Gastrocnemius medialis (tissue), 4 donors: ENCODE measurements at regions not wholly inside any gene's neighbourhood (a gene's known extent, or its start where the extent isn't known, plus 50 kb on each side); places are given as distances from the start of the nearest gene placed in this dataset.

ENCODE experiments used
- ATAC-seq, 2 donors: fragments of 150-250 bp; one replicate each; pipeline ENCODE4 v1.9.1; 2016
- DNase-seq, 2 donors: peaks; one replicate each; pipeline ENCODE4 v3.0.0-alpha.2; 2019
- H3K27ac ChIP-seq, 4 donors: fragments of 200-600 bp; sonication (generic); 1 replicate in 1 of 4; 2 replicates in 3 of 4; pipeline ENCODE4 v1.5.1; 2016 to 2018; ENCODE audit warnings: mild to moderate bottlenecking in 2 of 4, moderate library complexity in 1 of 4
- H3K27me3 ChIP-seq, 3 donors: fragments of 200-600 bp; sonication (generic) in 2 of 3; 1 replicate in 1 of 3; 2 replicates in 2 of 3; pipeline versions ENCODE4 v1.5.1 to v1.6.0; 2016 to 2019; ENCODE audit warnings: mild to moderate bottlenecking in 1 of 3, moderate library complexity in 1 of 3
- H3K36me3 ChIP-seq, 2 donors: fragments of 200-600 bp; sonication (generic) in 1 of 2; one replicate each; pipeline ENCODE4 v1.5.1; 2017 to 2018
- H3K4me1 ChIP-seq, 2 donors: fragments of 200-600 bp; sonication (generic) in 1 of 2; one replicate each; pipeline ENCODE4 v1.5.1; 2016 to 2017; ENCODE audit warnings: mild to moderate bottlenecking in 2 of 2
- H3K4me3 ChIP-seq, 4 donors: fragments of 200-600 bp; sonication (generic) in 3 of 4; 1 replicate in 1 of 4; 2 replicates in 3 of 4; pipeline ENCODE4 v1.5.1; 2016 to 2019; ENCODE audit warnings: mild to moderate bottlenecking in 2 of 4
- H3K9me3 ChIP-seq, 3 donors: fragments of 200-600 bp; sonication (generic) in 2 of 3; 1 replicate in 1 of 3; 2 replicates in 2 of 3; pipeline ENCODE4 v1.5.1; 2016 to 2019
- POLR2A ChIP-seq, 2 donors: fragments of 450-650 bp; IDR thresholded peaks; one replicate each; pipeline ENCODE4 v1.6.1; 2017; ENCODE audit warnings: antibody characterized with exemption in 2 of 2, mild to moderate bottlenecking in 2 of 2, moderate library complexity in 2 of 2
- in situ Hi-C, 4 donors: fragments of 200-750 bp; cut with MboI; loops; one replicate each; pipeline versions ENCODE4 v1.15.0 to v1.8.0; 2017; ENCODE audit warnings: low sequenced_read_pairs in 4 of 4
- intact Hi-C: fragments of 100-400 bp; cut with DNase I; formaldehyde crosslinking; loops from one replicate; pipeline ENCODE4 v1.15.1; 2023; ENCODE audit warnings: low total_unique reads
- TF ChIP-seq, protein P1 (sequence below), 5 experiments: fragments of 450-650 bp in 3 of 5; fragments of 200-600 bp in 2 of 5; sonication (generic) in 2 of 5; IDR thresholded peaks in 4 of 5; conservative IDR thresholded peaks in 1 of 5; 1 replicate in 4 of 5; 2 replicates in 1 of 5; pipeline ENCODE4 v1.5.1; 2016 to 2019; ENCODE audit warnings: antibody characterized with exemption in 5 of 5, mild to moderate bottlenecking in 3 of 5, moderate library complexity in 3 of 5

DNA sequence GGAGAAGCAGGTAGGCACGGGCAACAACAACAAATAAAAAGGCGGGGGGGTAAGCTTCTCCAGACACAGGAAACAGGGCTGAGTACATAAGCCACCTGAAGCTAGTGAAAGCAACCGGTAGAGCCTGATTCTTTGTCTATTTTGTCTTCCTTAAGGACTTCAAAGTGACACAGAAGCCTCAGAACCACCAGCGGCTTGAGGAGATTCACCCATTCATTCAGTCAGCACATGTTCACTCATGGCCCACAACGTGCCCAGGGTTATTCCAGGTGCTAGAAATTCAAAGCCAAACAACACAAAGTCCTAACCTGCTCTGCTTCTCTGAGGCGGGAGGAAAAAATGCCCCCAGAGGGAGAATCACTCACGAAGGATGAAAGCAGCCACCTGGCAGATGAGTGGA lies 69.3 kb upstream of the C7orf33 start:
- no peak for ATAC-seq
- Histone ChIP-seq H3K4me1 (peaks cover 0 to 3% of the 10 kb centered on the region in 2 donors), H3K36me3 (no peaks in the 10 kb centered on the region), H3K9me3 (no peaks in the 10 kb centered on the region), H3K27ac (no peak overlapping the region), H3K27me3 (peaks cover 0 to 2% (median 0%) of the 10 kb centered on the region in 3 donors), H3K4me3 (no peak overlapping the region)
- in situ Hi-C loops, result no loop called here
- intact Hi-C loops, result no loop called here
- TF ChIP-seq, protein P1, sequence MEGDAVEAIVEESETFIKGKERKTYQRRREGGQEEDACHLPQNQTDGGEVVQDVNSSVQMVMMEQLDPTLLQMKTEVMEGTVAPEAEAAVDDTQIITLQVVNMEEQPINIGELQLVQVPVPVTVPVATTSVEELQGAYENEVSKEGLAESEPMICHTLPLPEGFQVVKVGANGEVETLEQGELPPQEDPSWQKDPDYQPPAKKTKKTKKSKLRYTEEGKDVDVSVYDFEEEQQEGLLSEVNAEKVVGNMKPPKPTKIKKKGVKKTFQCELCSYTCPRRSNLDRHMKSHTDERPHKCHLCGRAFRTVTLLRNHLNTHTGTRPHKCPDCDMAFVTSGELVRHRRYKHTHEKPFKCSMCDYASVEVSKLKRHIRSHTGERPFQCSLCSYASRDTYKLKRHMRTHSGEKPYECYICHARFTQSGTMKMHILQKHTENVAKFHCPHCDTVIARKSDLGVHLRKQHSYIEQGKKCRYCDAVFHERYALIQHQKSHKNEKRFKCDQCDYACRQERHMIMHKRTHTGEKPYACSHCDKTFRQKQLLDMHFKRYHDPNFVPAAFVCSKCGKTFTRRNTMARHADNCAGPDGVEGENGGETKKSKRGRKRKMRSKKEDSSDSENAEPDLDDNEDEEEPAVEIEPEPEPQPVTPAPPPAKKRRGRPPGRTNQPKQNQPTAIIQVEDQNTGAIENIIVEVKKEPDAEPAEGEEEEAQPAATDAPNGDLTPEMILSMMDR (IDR thresholded peaks at IDR 0.05 in 4 of 5, conservative IDR thresholded peaks at IDR 0.05 in 1 of 5), result no peak
- TF ChIP-seq POLR2A (IDR thresholded peaks at IDR 0.05), result no peak
- no peak for DNase-seq

DNA sequence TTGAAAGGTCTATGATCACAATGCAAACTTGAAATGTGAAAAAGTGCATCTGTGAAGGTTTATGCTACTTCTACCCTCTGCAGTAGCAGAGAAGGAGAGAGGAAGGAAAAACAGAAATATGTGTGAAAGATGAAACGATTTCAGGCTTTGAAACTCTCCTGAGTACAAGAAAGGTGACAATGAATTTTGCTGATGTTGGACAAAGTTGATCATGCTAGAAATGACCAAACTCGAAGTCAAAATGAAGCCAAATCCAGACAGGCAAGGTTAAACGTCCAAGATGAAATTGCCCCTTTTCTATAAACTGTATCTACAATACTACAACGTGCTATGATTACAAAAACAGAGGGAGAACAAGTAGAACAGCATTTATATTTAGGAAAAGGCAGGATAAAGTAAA lies 67.0 kb upstream of the C7orf33 start:
- in situ Hi-C loops, result no loop called here
- no peak for DNase-seq
- no peak for TF ChIP-seq POLR2A (IDR thresholded peaks at IDR 0.05)
- TF ChIP-seq, protein P1 (IDR thresholded peaks at IDR 0.05 in 4 of 5, conservative IDR thresholded peaks at IDR 0.05 in 1 of 5), result no peak

DNA sequence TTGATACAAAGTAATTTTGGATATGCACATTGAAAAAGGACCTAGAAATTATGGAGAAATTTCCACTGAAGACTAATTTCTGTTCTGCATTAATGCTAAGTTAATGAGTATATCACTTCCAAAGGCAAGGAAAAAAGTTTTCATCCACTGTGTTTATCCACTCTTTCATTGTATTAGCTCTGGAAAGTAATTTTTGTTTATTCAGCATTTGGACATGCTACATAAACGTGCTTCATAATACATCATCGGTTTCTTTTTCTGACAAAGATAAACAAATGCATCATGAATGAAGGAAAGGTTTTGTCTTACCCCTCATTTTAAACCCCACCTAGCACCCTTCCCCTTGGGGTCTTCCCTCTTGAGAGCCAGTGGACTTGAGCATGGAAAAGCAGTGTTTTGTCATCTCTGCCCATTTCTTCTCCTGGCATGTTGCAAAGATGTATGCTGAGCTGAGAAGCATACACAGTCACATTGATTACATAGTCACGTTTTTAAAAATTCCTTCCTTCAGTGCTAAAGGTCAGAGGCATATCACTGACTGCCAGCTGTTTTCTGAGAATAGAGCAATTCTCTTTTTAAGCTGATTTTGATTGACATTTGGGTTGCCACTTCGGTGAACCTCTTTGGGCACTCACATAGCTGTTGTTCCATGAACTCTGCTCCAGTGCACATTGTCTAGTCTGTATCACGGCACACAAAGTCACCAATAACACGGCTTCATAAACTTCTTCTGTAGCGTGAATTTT lies 65.9 kb upstream of the C7orf33 start:
- in situ Hi-C loops, result no loop called here
- TF ChIP-seq POLR2A (IDR thresholded peaks at IDR 0.05), result no peak
- TF ChIP-seq, protein P1 (IDR thresholded peaks at IDR 0.05 in 4 of 5, conservative IDR thresholded peaks at IDR 0.05 in 1 of 5), result no peak
- H3K9me3 ChIP-seq, result no peaks in the 10 kb centered on the region
- DNase-seq (no peak), ATAC-seq (no peak)
- H3K4me1 ChIP-seq, result peaks cover 0 to 3% of the 10 kb centered on the region in 2 donors
- no peaks in the 10 kb centered on the region for H3K36me3 ChIP-seq
- no peak overlapping the region for H3K27ac ChIP-seq
- intact Hi-C loops, result no loop called here
- peaks cover 0 to 2% (median 0%) of the 10 kb centered on the region in 3 donors for H3K27me3 ChIP-seq
- no peak overlapping the region for H3K4me3 ChIP-seq

More for the DNA sequence above, 67.0 kb upstream of the C7orf33 start:
- intact Hi-C loops, result no loop called here
- no peaks in the 10 kb centered on the region for H3K9me3 ChIP-seq
- H3K36me3 ChIP-seq, result no peaks in the 10 kb centered on the region
- no peak for ATAC-seq
- H3K27me3 ChIP-seq, result peaks cover 0 to 2% (median 0%) of the 10 kb centered on the region in 3 donors
- no peak overlapping the region for H3K4me3 ChIP-seq
- H3K27ac ChIP-seq, result no peak overlapping the region
- H3K4me1 ChIP-seq, result peaks cover 0 to 3% of the 10 kb centered on the region in 2 donors

DNA sequence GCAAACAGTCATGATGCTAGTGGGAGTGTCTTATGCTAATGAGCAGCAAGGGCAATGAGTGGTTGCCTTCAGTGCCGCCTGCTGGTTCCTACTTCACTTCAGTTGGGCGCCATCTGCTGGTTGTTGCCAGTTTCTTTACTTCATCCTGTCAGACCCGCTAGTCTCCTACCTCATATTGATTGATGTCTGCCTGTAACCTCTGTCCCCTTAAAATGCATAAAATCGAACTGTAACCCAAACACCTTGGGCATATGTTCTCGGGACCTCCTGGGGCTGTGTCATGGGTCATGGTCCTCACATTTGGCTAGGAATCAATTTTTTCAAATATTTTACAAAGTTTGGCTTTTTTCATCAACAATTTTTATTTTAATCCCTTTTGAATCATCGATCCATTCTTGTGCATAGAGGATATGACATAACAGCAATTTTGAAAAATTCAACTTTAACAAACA lies 62.8 kb upstream of the C7orf33 start:
- in situ Hi-C loops, result no loop called here
- peak; percentile 10 to 23 for DNase-seq
- no peaks in the 10 kb centered on the region for H3K9me3 ChIP-seq
- TF ChIP-seq, protein P1 (IDR thresholded peaks at IDR 0.05 in 4 of 5, conservative IDR thresholded peaks at IDR 0.05 in 1 of 5), result peak in 1 of 5 experiments; percentile 34
- no peak for TF ChIP-seq POLR2A (IDR thresholded peaks at IDR 0.05)
- no peaks in the 10 kb centered on the region for H3K36me3 ChIP-seq
- H3K4me1 ChIP-seq, result peaks cover 0 to 3% of the 10 kb centered on the region in 2 donors
- peaks cover 0 to 2% (median 0%) of the 10 kb centered on the region in 3 donors for H3K27me3 ChIP-seq
- no peak overlapping the region for H3K4me3 ChIP-seq
- ATAC-seq, result no peak
- intact Hi-C loops, result no loop called here
- H3K27ac ChIP-seq, result no peak overlapping the region
